B cell (primary cell): ENCODE measurements at regions not wholly inside any gene's neighbourhood (a gene's known extent, or its start where the extent isn't known, plus 50 kb on each side); places are given as distances from the start of the nearest gene placed in this dataset.

ENCODE experiments used
- CTCF ChIP-seq: fragments of 200-600 bp; IDR thresholded peaks from one replicate; pipeline ENCODE4 v1.8.0; 2022; ENCODE audit warnings: antibody characterized with exemption, mild to moderate bottlenecking
- EZH2 ChIP-seq: IDR thresholded peaks from 2 replicates; pipeline ENCODE4 v1.6.1; 2012; ENCODE audit warnings: borderline replicate concordance, low read depth, mild to moderate bottlenecking, moderate library complexity, low read length; ENCODE audit not compliant: insufficient read depth, poor library complexity, severe bottlenecking

DNA sequence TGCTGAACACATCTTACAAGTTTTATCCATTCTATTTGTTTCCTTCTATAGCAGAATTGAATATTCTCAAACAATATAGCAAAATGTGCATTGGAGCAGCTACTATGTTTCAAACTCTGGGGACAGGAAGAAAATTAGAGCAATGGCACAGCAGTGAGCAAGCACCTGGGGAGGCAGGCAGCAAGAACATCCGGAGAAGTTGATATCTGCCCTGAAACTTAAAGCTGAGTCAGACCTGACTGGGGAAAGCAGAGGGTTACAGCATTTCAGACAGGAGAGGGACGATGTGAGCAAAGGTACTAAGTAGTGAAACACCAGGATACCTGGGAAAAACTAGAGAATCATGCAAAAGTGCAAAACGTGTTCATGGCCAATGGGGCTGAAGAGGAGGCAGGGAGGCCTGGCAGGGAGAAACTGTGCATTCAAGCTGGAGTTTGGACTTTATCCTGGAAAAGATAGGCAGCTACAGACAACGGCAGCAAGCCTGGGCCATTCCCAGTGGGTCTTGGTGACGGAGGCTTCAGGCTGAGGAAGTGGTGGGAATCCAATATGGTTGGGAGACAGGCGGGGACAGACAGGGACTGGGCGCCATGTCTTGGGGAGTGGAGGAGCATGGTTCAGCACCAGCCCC, 118.0 kb upstream of the CDKN3 start:
- TF ChIP-seq CTCF (no peak), EZH2 (no peak)
